HCT116 (cell line): ENCODE measurements at regions not wholly inside any gene's neighbourhood (a gene's known extent, or its start where the extent isn't known, plus 50 kb on each side); places are given as distances from the start of the nearest gene placed in this dataset.

ENCODE experiments used
- ATAC-seq: fragments of 200-7000 bp; cut with Tn5 transposase; 2 replicates; pipeline ENCODE4 v1.9.1; 2020; ENCODE audit warnings: mild to moderate bottlenecking, moderate library complexity
- BruUV-seq: library from RNA; stranded (reverse); fragments of 400-500 nt; replicated peaks from 2 replicates; lab custom pipeline; 2021; lab: Mats Ljungman, UMichigan
- CTCF ChIA-PET: fragments of 300-600 bp; sonication (Branson Sonifier 250); formaldehyde crosslinking; loops from one replicate; lab custom pipeline; 2021; ENCODE audit warnings: antibody characterized with exemption; lab: Charles Lee
- POLR2A ChIA-PET: fragments of 300-600, 350-600 bp; sonication (Branson Sonifier 250); formaldehyde crosslinking; loops from one replicate; lab custom pipeline; 2021; ENCODE audit warnings: antibody characterized with exemption; lab: Charles Lee
- RAD21 ChIA-PET, 2 experiments: fragments of 300-600 bp; sonication (Branson Sonifier 250); formaldehyde crosslinking; loops; one replicate each; lab custom pipeline; 2023; ENCODE audit warnings: low total read pairs in 2 of 2; ENCODE audit not compliant: uncharacterized antibody in 2 of 2, unreplicated experiment in 2 of 2, low non-redundant PET in 1 of 2; lab: Charles Lee
- DNase-seq: peaks from one replicate; pipeline ENCODE4 v3.0.0-alpha.2; 2010; ENCODE audit warnings: low read depth, low spot score
- H2AFZ ChIP-seq: fragments of 200-600 bp; shearing (Covaris generic), sonication (generic); 2 replicates; pipeline ENCODE4 v1.6.1; 2017; ENCODE audit warnings: low read depth, mixed run types, mixed read lengths, antibody characterized with exemption, low read length; ENCODE audit not compliant: poor library complexity, severe bottlenecking
- H3K27ac ChIP-seq: 2 replicates; pipeline ENCODE4 v1.5.1; 2012; ENCODE audit warnings: low read depth, low read length
- H3K27me3 ChIP-seq: fragments of 200-600 bp; sonication (generic); 2 replicates; pipeline ENCODE4 v1.6.1; 2016; ENCODE audit warnings: mixed run types, low read length, mixed read lengths; ENCODE audit not compliant: insufficient read depth
- H3K36me3 ChIP-seq, 2 experiments: fragments of 200-500 bp in 1 of 2; fragments of 200-600 bp in 1 of 2; sonication (Bioruptor generic) in 1 of 2; sonication (generic) in 1 of 2; 2 replicates each; pipeline versions ENCODE4 v1.5.1 to v1.6.1; 2014 to 2016; ENCODE audit warnings: low read length in 2 of 2, inconsistent platforms in 1 of 2, mixed read lengths in 1 of 2, mixed run types in 1 of 2; ENCODE audit not compliant: insufficient read depth in 2 of 2, control insufficient read depth in 1 of 2
- H3K4me1 ChIP-seq, 2 experiments: fragments of 200-600 bp in 1 of 2; sonication (generic) in 1 of 2; 2 replicates each; pipeline versions ENCODE4 v1.5.1 to v1.6.1; 2012 to 2017; ENCODE audit warnings: low read length in 2 of 2, inconsistent platforms in 1 of 2, mild to moderate bottlenecking in 1 of 2, mixed read lengths in 1 of 2, mixed run types in 1 of 2, moderate library complexity in 1 of 2; ENCODE audit not compliant: insufficient read depth in 2 of 2, control insufficient read depth in 1 of 2
- H3K4me2 ChIP-seq: fragments of 200-600 bp; sonication (generic); 2 replicates; pipeline ENCODE4 v1.6.1; 2017; ENCODE audit warnings: mixed run types, low read length, mixed read lengths
- H3K4me3 ChIP-seq, 2 experiments: fragments of 200-600 bp in 1 of 2; sonication (generic) in 1 of 2; replicated peaks in 1 of 2; 2 replicates each; pipeline ENCODE4 v1.5.1; 2011 to 2016; ENCODE audit warnings: low read length in 2 of 2, control low read depth in 1 of 2, low read depth in 1 of 2, mild to moderate bottlenecking in 1 of 2, mixed read lengths in 1 of 2, mixed run types in 1 of 2
- H3K79me2 ChIP-seq: fragments of 200-600 bp; sonication (generic); 2 replicates; pipeline ENCODE4 v1.6.1; 2017; ENCODE audit warnings: mild to moderate bottlenecking, mixed run types, low read length, moderate library complexity, mixed read lengths; ENCODE audit not compliant: insufficient read depth
- H3K9ac ChIP-seq: fragments of 200-600 bp; sonication (generic); 2 replicates; pipeline ENCODE4 v1.6.1; 2016; ENCODE audit warnings: low read length, mixed read lengths
- H3K9me2 ChIP-seq: fragments of 200-600 bp; sonication (generic), shearing (Covaris generic); 2 replicates; pipeline ENCODE4 v1.6.1; 2017; ENCODE audit warnings: mixed run types, mild to moderate bottlenecking, moderate library complexity; ENCODE audit not compliant: insufficient read depth
- H3K9me3 ChIP-seq, 2 experiments: fragments of 200-500 bp in 1 of 2; fragments of 200-600 bp in 1 of 2; sonication (Bioruptor generic) in 1 of 2; sonication (generic) in 1 of 2; 2 replicates each; pipeline ENCODE4 v1.6.1; 2014 to 2017; ENCODE audit warnings: low read length in 2 of 2, mixed read lengths in 2 of 2, inconsistent platforms in 1 of 2, low read depth in 1 of 2, mild to moderate bottlenecking in 1 of 2, mixed run types in 1 of 2, moderate library complexity in 1 of 2; ENCODE audit not compliant: control insufficient read depth in 1 of 2, insufficient read depth in 1 of 2
- H4K20me1 ChIP-seq: fragments of 200-600 bp; sonication (generic), shearing (Covaris generic); 2 replicates; pipeline ENCODE4 v1.6.1; 2017; ENCODE audit warnings: mixed run types, mild to moderate bottlenecking, moderate library complexity; ENCODE audit not compliant: insufficient read depth
- ATF3 ChIP-seq: IDR thresholded peaks from 2 replicates; pipeline ENCODE4 v1.6.1; 2012
- CEBPB ChIP-seq: IDR thresholded peaks from 2 replicates; pipeline ENCODE4 v1.6.1; 2012; ENCODE audit warnings: low read depth
- EGR1 ChIP-seq: IDR thresholded peaks from 2 replicates; pipeline ENCODE4 v1.6.1; 2012; ENCODE audit warnings: low read depth
- ELF1 ChIP-seq: IDR thresholded peaks from 2 replicates; pipeline ENCODE4 v1.6.1; 2012; ENCODE audit warnings: low read depth, borderline replicate concordance
- EZH2 ChIP-seq: fragments of 200-600 bp; sonication (generic); IDR thresholded peaks from 2 replicates; pipeline ENCODE4 v1.6.1; 2017; ENCODE audit warnings: antibody characterized with exemption, mixed run types
- MAX ChIP-seq: IDR thresholded peaks from 2 replicates; pipeline ENCODE4 v1.6.1; 2012
- POLR2AphosphoS5 ChIP-seq: IDR thresholded peaks from 2 replicates; pipeline ENCODE4 v1.6.1; 2011; ENCODE audit warnings: mild to moderate bottlenecking, low read depth, low read length, moderate library complexity
- RAD21 ChIP-seq: IDR thresholded peaks from 2 replicates; pipeline ENCODE4 v1.6.1; 2012; ENCODE audit warnings: low read depth, mild to moderate bottlenecking
- REST ChIP-seq: IDR thresholded peaks from 2 replicates; pipeline ENCODE4 v1.6.1; 2012; ENCODE audit warnings: low read depth
- YY1 ChIP-seq: IDR thresholded peaks from 2 replicates; pipeline ENCODE4 v1.6.1; 2011; ENCODE audit warnings: low read length, low read depth, moderate library complexity, mild to moderate bottlenecking; ENCODE audit not compliant: insufficient replicate concordance; ENCODE audit errors: extremely low read depth
- ZFX ChIP-seq: fragments of 450-650 bp; IDR thresholded peaks from 2 replicates; pipeline ENCODE4 v1.6.1; 2017
- ZNF274 ChIP-seq: fragments of 200-500 bp; sonication (Bioruptor generic); IDR thresholded peaks from 2 replicates; pipeline ENCODE4 v1.6.1; 2014; ENCODE audit warnings: mild to moderate bottlenecking, low read depth, low read length, inconsistent platforms
- intact Hi-C: fragments of 100-400 bp; cut with micrococcal nuclease; formaldehyde crosslinking; loops from 2 replicates; pipeline ENCODE4 v1.10.0; 2022
- TF ChIP-seq, protein P1 (sequence below), 3 experiments: fragments of 200-600 bp in 1 of 3; sonication (generic) in 1 of 3; IDR thresholded peaks in 2 of 3; conservative IDR thresholded peaks in 1 of 3; 2 replicates each; pipeline ENCODE4 v1.5.1; 2012 to 2017; ENCODE audit warnings: low read depth in 2 of 3, low read length in 2 of 3, antibody characterized with exemption in 1 of 3, borderline replicate concordance in 1 of 3, control low read depth in 1 of 3, mild to moderate bottlenecking in 1 of 3, mixed read lengths in 1 of 3, mixed run types in 1 of 3, moderate library complexity in 1 of 3; ENCODE audit not compliant: insufficient read depth in 1 of 3

DNA sequence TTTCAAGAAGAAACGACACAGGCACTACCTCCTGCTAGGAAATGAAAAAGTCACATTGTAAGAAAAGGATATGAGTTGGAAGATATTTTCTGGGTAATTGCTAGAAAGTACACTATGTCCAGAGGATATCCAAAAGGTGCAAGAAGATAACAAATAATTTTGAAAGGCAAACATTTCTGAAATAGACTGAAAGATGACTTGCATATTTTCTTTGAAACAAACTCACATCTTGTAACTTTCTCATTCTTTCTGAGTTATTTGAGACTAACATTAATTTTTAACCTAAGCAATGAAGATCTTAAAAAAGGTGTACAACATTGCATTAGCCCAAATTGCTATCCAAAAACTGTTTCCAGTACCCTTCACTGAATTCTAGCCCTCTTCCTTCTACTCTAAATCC lies 79.6 kb upstream of the KCTD3 start:
- RAD21 ChIA-PET = no interaction called here
- Histone ChIP-seq H2AFZ (no peak overlapping the region), H3K36me3 (no peaks in the 10 kb centered on the region), H3K4me3 (no peak overlapping the region), H3K9ac (no peak overlapping the region), H3K4me2 (no peak overlapping the region), H3K9me3 (no peaks in the 10 kb centered on the region; a peak in 1 of 4 replicates), H3K27me3 (no peaks in the 10 kb centered on the region), H3K4me1 (no peaks in the 10 kb centered on the region), H3K27ac (no peak overlapping the region), H3K79me2 (no peaks in the 10 kb centered on the region), H4K20me1 (no peaks in the 10 kb centered on the region), H3K9me2 (no peaks in the 10 kb centered on the region)
- CTCF ChIA-PET = no interaction called here
- intact Hi-C loops = no loop called here
- no peak for DNase-seq
- ATAC-seq = no peak
- POLR2A ChIA-PET = no interaction called here
- TF ChIP-seq ELF1 = no peak
- no peak for TF ChIP-seq MAX
- BruUV-seq = no TSS peak

- RAD21 ChIA-PET = no interaction called here
- DNase-seq = no peak
- no peaks in the 10 kb centered on the region for H3K79me2 ChIP-seq
- no peaks in the 10 kb centered on the region; a peak in 1 of 4 replicates for H3K9me3 ChIP-seq
- no peaks in the 10 kb centered on the region for H4K20me1 ChIP-seq
- no peaks in the 10 kb centered on the region for H3K9me2 ChIP-seq
- TF ChIP-seq CEBPB = no peak
- no peak for TF ChIP-seq ZFX
- TF ChIP-seq ATF3 = no peak
- TF ChIP-seq EGR1 = no peak
- no peak for TF ChIP-seq ELF1
- TF ChIP-seq POLR2AphosphoS5 = no peak
- TF ChIP-seq, protein P1, sequence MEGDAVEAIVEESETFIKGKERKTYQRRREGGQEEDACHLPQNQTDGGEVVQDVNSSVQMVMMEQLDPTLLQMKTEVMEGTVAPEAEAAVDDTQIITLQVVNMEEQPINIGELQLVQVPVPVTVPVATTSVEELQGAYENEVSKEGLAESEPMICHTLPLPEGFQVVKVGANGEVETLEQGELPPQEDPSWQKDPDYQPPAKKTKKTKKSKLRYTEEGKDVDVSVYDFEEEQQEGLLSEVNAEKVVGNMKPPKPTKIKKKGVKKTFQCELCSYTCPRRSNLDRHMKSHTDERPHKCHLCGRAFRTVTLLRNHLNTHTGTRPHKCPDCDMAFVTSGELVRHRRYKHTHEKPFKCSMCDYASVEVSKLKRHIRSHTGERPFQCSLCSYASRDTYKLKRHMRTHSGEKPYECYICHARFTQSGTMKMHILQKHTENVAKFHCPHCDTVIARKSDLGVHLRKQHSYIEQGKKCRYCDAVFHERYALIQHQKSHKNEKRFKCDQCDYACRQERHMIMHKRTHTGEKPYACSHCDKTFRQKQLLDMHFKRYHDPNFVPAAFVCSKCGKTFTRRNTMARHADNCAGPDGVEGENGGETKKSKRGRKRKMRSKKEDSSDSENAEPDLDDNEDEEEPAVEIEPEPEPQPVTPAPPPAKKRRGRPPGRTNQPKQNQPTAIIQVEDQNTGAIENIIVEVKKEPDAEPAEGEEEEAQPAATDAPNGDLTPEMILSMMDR (IDR thresholded peaks at IDR 0.05 in 2 of 3, conservative IDR thresholded peaks at IDR 0.05 in 1 of 3; ENCODE audit: borderline replicate concordance in 1 of 3, insufficient read depth in 1 of 3, low read depth in 2 of 3, low read length in 2 of 3) = no peak
- TF ChIP-seq EZH2 = no peak
- TF ChIP-seq RAD21 = no peak
- no peak for TF ChIP-seq ZNF274
- no peak for TF ChIP-seq YY1
- TF ChIP-seq REST = no peak
- TF ChIP-seq, all 23 proteins: peak for 0
- no peak overlapping the region for H3K4me2 ChIP-seq
- intact Hi-C loops = no loop called here
- no peaks in the 10 kb centered on the region for H3K27me3 ChIP-seq
- H3K9ac ChIP-seq = no peak overlapping the region
- no peaks in the 10 kb centered on the region for H3K4me1 ChIP-seq
- POLR2A ChIA-PET = no interaction called here
- H2AFZ ChIP-seq = no peak overlapping the region
- no peaks in the 10 kb centered on the region for H3K36me3 ChIP-seq
- ATAC-seq = no peak
- BruUV-seq = no TSS peak
- H3K4me3 ChIP-seq = no peak overlapping the region
- no peak overlapping the region for H3K27ac ChIP-seq
- CTCF ChIA-PET = no interaction called here
Measured at GRCh38 chr1:215488850-215489249, 78.3 kb upstream of the KCTD3 start.
